ENCODE measurements at regions not wholly inside any gene's neighbourhood (a gene's known extent, or its start where the extent isn't known, plus 50 kb on each side); places are given as distances from the start of the nearest gene placed in this dataset.
"Not testable (repeated sequence)": the region's sequence is repeated elsewhere in the genome, so short reads cannot be mapped to it uniquely, and the experiment has no call there.

DNA sequence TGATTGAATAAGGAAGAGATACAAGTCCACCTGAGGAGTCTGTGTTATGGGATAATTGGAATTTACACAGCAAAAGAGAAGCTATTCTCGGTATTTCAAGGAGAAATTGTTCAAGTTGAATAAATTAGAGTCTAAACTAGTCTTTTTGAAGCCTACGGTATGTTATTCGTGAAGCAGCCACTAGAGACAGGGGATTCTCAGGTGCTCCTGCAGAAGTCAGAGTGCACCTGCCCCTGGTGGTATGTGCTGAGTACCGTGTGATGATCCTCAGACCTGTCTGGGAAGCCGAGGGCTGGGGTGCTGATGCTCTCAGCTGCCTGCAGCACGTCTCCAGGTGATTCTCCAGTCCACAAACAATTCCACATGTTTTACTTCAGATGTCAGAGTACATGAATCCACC lies 1171.7 kb downstream of the RPIA start:
- H3K27ac ChIP-seq; H3K4me1 ChIP-seq; H3K4me3 ChIP-seq; H3K9me3 ChIP-seq; H3K27me3 ChIP-seq; DNase-seq (ENCODE audit: low spot score in 2 of 2); intact Hi-C loops (cut with DNase I; ENCODE audit: low total_unique reads); H3K36me3 ChIP-seq: not testable (repeated sequence)

DNA sequence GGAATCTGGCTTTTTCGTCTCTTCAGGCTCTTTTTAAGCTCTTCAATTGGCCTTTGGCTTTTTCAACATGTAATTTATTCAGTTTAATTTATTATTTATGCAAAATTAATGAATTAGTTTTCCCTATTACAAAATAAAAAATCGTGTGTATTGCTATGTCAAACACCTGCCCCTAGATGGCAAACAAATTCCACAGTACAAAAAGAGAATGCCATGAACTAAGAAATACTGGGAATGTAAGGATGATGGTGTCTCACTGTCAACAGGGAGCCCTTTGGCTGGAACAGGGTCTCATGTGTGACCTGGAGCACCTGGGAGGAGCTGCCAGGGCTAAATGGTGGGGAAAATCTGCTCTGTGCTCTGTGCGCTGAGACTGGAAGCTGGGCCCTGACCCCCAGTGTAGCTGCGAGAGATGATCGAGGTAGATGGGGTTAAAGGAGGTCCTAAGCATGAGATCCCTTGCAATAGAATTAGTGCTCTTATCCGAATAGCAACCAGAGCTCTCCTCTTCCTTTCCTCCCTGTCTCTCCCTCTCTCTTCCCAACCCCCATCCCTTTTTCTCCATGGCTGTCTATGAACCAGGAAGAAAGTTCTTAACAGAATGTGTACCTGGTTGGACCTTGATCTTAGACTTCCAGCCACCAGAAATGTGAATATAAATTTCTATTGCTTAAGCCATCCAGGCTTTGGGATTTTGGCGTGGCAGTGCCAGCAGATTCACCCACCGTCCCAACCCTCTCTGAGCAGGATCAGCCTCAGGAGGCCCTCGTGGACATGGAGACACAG lies 1183.5 kb downstream of the RPIA start:
- H3K27me3 ChIP-seq; H3K4me3 ChIP-seq; DNase-seq (ENCODE audit: low spot score in 2 of 2); H3K36me3 ChIP-seq; H3K9me3 ChIP-seq; H3K4me1 ChIP-seq; H3K27ac ChIP-seq; intact Hi-C loops (cut with DNase I; ENCODE audit: low total_unique reads): not testable (repeated sequence)

DNA sequence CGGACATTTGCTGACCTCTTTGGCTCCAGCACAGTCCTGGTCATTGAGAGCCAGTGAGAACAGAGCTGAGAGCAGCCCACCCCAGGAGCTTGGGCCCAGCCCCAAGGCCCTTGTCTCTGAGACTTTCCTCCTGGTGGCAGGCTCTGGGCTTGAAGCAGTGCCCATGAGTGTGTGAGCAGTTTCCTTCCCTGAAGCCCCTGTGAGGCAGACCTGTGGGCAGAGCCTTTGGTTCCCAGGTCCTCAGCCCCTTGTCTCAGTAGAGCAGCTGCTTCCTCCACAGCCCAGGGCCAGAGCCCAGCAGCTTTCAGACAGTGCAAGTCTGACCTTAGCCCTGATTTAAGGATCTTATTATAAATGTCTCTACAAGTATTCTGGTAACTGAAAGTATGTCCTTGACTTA lies 1185.0 kb downstream of the RPIA start:
- H3K27ac ChIP-seq; DNase-seq (ENCODE audit: low spot score in 2 of 2); H3K27me3 ChIP-seq; intact Hi-C loops (cut with DNase I; ENCODE audit: low total_unique reads); H3K9me3 ChIP-seq; H3K4me3 ChIP-seq; H3K4me1 ChIP-seq; H3K36me3 ChIP-seq: not testable (repeated sequence)

DNA sequence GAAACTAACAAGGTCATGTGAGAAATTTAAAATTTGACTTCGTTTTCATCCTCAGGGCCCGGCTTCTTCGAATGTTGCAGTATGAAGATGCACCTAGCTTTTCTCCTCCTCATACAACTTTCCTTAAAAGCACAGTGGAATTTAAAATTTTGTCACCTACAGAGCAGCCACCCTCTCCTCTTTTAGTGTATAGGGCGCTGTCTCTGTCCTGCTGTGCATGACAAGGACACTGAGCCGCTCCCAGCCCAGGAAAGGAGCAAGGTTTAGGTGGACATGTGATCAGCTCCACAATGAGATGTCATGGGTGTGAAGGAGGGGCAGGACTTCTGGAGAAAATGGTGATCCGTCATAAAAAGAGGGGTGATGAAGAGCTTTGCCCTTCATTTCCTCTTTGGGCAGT lies 1185.4 kb downstream of the RPIA start:
- H3K9me3 ChIP-seq; H3K27me3 ChIP-seq; H3K27ac ChIP-seq; H3K4me1 ChIP-seq; H3K36me3 ChIP-seq; H3K4me3 ChIP-seq; DNase-seq (ENCODE audit: low spot score in 2 of 2); intact Hi-C loops (cut with DNase I; ENCODE audit: low total_unique reads): not testable (repeated sequence)

DNA sequence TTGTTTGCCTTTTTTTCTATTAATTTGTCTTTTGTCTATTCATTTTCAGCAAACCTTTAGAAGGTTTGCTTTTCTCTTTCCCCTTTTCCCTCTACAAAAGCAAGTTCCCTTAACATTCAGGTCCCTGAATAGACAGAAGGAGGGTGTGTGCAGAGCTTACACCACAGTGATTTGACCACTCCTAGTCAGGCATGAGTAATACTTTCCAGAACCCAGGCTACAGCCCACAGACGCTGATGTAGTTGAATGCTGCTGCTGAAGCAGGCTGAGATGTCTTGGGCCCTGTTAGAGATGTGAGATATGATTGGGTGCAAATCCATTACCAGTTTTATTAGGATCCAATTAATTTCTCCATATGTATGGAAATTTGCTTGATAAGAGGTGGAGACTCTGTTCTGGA lies 1191.4 kb downstream of the RPIA start:
- H3K4me1 ChIP-seq; H3K4me3 ChIP-seq; DNase-seq (ENCODE audit: low spot score in 2 of 2); H3K27me3 ChIP-seq; intact Hi-C loops (cut with DNase I; ENCODE audit: low total_unique reads); H3K36me3 ChIP-seq; H3K9me3 ChIP-seq; H3K27ac ChIP-seq: not testable (repeated sequence)

DNA sequence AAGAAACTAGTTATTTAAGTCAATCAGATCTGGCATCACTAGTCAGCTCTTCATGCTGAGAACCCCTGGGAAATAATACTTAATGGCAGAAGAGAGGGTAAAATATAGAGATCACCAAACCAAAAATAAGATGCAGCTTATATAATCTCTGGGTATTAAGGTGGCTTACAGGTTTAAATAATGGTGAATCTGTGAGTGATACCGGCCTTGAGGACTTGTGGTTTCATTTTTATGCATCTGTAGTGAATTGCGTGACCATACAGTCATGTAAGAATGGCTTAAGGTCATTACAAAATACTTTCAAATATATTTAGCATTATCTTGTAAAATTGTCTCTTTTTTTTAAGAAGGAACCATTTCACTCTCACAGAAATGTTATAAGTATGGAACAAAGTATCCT lies 1192.2 kb downstream of the RPIA start:
- intact Hi-C loops (cut with DNase I; ENCODE audit: low total_unique reads); DNase-seq (ENCODE audit: low spot score in 2 of 2); H3K9me3 ChIP-seq; H3K27me3 ChIP-seq; H3K36me3 ChIP-seq; H3K4me1 ChIP-seq; H3K4me3 ChIP-seq; H3K27ac ChIP-seq: not testable (repeated sequence)

DNA sequence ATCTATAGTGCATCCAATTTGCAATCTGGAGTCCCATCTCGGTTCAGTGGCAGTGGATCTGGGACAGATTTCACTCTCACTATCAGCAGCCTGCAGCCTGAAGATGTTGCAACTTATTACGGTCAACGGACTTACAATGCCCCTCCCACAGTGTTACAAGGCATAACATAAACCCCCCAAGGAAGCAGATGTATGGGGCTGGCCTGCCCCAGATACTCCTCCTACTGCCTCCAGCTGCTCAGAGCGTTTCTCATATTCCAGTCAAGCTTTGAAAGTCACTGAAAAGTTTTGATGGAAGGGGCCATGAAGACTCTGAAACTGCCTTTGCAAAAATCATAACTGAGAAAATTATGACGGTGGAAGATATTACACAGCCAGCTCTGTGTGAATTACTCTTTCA lies 1193.6 kb downstream of the RPIA start:
- H3K4me1 ChIP-seq; intact Hi-C loops (cut with DNase I; ENCODE audit: low total_unique reads); DNase-seq (ENCODE audit: low spot score in 2 of 2); H3K4me3 ChIP-seq; H3K36me3 ChIP-seq; H3K27ac ChIP-seq; H3K27me3 ChIP-seq; H3K9me3 ChIP-seq: not testable (repeated sequence)

DNA sequence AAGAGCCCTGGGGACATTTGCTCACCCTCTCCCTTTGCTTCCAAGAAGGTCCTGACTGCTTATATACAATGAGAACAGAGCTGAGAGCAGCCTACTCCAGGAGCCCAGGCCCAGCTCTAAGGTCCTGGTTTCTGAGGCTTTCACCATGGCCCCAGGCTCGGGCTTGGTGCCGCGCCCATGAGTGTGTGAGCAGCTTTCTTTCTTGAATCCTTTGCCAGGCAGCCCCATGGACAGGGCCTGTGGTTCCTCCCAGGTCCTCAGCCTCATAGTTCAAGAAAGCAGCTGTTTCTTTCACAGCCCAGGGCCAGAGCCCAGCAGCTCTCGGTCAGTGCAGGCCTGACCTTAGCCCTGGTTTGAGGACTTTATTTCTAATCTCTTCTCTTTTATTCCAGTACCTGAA lies 1197.2 kb downstream of the RPIA start:
- H3K4me1 ChIP-seq; H3K27ac ChIP-seq; H3K27me3 ChIP-seq; intact Hi-C loops (cut with DNase I; ENCODE audit: low total_unique reads); H3K36me3 ChIP-seq; DNase-seq (ENCODE audit: low spot score in 2 of 2); H3K4me3 ChIP-seq; H3K9me3 ChIP-seq: not testable (repeated sequence)

DNA sequence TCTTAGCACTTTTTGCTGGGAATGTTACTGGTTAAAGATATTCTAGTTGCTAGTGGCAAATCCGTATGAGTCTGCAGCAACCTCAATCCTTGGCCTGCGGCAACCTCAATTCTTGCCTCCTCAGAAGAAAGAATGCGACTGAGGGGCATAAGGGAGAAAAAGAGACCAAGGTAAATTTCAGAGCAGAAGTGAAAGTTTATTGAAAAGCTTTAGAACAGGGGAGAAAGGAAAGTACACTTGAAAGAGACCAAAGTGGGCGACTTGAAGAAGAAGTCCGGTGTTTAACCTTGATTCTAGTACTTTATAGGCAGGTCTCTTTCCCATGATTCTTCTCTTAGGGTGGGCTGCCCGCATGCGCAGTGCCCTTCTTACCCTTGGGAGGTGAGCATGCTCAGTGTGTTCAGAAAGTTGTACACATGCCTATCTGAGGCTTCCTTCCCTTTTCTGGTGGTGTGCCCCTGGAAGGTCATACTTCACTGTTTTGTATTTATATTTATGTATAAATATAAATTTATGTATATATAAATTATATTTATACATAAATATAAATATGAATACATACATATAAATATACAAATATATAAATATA lies 1198.8 kb downstream of the RPIA start:
- H3K9me3 ChIP-seq; DNase-seq (ENCODE audit: low spot score in 2 of 2); H3K27me3 ChIP-seq; intact Hi-C loops (cut with DNase I; ENCODE audit: low total_unique reads); H3K4me3 ChIP-seq; H3K4me1 ChIP-seq; H3K36me3 ChIP-seq; H3K27ac ChIP-seq: not testable (repeated sequence)

DNA sequence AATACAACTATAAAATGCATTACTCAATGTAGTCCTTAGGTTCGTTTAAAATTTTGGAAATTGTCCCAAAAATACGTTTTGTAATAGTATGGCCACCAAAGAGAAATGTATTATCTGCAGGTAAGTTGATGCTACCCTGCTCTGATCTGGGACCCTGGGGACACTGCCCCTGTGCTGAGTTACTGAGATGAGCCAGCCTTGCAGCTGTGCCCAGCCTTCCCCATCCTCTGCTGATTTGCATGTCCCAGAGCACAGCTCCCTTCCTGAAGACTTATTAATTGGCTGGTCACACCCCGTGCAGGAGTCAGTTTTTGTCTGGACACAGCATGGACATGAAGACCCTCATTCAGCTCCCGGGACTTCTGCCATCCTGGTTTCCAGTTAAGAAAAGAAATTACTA lies 1203.5 kb downstream of the RPIA start:
- H3K27me3 ChIP-seq; intact Hi-C loops (cut with DNase I; ENCODE audit: low total_unique reads); H3K4me1 ChIP-seq; DNase-seq (ENCODE audit: low spot score in 2 of 2); H3K27ac ChIP-seq; H3K9me3 ChIP-seq; H3K4me3 ChIP-seq; H3K36me3 ChIP-seq: not testable (repeated sequence)

DNA sequence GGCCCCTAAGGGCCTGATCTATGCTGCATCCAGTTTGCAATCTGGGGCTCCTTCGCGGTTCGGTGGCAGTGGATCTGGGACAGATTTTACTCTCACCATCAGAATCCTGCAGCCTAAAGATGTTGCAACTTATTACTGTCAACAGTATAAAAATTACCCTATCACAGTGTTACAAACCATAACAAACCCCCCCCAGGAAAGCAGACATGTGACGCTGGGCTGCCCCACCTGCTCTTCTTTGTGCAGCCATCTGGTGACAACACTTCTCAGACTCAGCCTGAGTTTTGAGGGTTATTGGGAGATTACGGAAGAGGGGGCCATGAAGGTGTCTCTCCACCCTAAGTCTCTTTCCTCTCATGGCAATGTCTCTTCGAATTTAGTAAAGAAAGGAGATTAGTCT lies 1204.2 kb downstream of the RPIA start:
- intact Hi-C loops (cut with DNase I; ENCODE audit: low total_unique reads); H3K27ac ChIP-seq; H3K4me1 ChIP-seq; H3K27me3 ChIP-seq; H3K36me3 ChIP-seq; H3K9me3 ChIP-seq; H3K4me3 ChIP-seq; DNase-seq (ENCODE audit: low spot score in 2 of 2): not testable (repeated sequence)

DNA sequence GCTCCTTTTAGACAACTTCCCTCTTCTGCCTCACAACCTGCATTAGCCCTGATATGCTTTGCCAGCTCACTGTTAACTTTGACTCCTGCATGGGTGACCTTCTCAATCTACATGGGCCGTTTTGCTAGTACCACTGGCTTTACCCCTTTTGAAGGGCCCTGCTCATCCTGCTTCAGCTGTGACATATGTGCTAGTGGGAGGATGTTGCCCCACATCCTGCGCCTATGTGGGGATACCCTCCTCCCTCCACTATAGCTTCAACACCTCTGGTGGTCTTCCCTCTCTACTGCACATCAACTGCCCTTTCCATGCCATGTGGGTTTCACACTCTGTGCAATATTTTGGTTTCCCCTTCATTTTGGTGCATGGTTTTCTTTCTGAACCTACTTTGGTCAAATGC lies 1235.5 kb downstream of the RPIA start:
- H3K36me3 ChIP-seq; intact Hi-C loops (cut with DNase I; ENCODE audit: low total_unique reads); H3K4me1 ChIP-seq; H3K27ac ChIP-seq; DNase-seq (ENCODE audit: low spot score in 2 of 2); H3K9me3 ChIP-seq; H3K4me3 ChIP-seq; H3K27me3 ChIP-seq: not testable (repeated sequence)

DNA sequence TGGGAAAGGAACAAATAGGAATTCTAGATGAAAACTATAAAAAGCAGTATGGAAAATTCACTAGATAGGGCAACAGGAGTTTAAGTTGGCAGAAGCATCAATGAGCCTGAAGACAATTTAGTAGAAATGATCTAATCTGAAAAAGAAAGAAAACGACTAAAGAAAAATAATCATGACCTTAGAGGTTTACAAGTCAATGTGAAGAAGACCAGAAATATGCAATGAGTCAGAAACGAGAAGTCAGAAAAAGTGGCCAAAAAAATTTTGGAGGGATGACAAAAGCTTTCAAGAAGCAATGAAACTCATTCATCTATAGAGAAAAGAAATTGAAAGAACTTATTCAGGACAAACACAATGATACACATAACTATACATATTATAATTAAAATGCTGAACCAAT lies 1244.0 kb downstream of the RPIA start:
- H3K4me1 ChIP-seq; H3K4me3 ChIP-seq; H3K36me3 ChIP-seq; H3K9me3 ChIP-seq; H3K27ac ChIP-seq; DNase-seq (ENCODE audit: low spot score in 2 of 2); intact Hi-C loops (cut with DNase I; ENCODE audit: low total_unique reads); H3K27me3 ChIP-seq: not testable (repeated sequence)

DNA sequence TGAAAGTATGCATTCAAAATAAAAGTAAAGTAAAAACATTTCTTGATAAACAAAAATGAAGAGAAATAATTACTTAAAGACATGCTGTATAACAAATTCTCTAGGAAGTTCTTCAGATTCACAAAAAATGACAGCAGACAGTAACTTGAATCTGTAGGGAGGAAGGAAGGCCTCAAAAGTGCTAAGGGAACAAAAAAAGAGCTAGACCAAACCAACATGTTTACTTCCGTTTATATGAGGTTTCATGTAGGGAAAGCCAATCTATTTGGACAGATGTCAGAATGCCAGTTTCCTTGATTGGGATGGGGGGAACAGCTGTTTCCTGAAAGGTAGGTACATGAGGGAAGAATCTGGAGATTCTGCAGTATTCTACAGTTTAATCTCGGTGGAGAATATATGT lies 1244.5 kb downstream of the RPIA start:
- H3K4me3 ChIP-seq; H3K9me3 ChIP-seq; DNase-seq (ENCODE audit: low spot score in 2 of 2); intact Hi-C loops (cut with DNase I; ENCODE audit: low total_unique reads); H3K27me3 ChIP-seq; H3K27ac ChIP-seq; H3K4me1 ChIP-seq; H3K36me3 ChIP-seq: not testable (repeated sequence)
